H9 (cell line): ENCODE measurements at regions not wholly inside any gene's neighbourhood (a gene's known extent, or its start where the extent isn't known, plus 50 kb on each side); places are given as distances from the start of the nearest gene placed in this dataset.

Experiments used
- DNase-seq: peaks from one replicate; pipeline ENCODE4 v3.0.0-alpha.2; 2017
- H2AFZ ChIP-seq: one replicate; pipeline ENCODE4 v1.6.1; 2013; ENCODE audit warnings: mild to moderate bottlenecking, low read length, control low read depth, moderate library complexity
- H2AK5ac ChIP-seq: 2 replicates; pipeline ENCODE4 v1.6.1; 2013; ENCODE audit warnings: low read length, control low read depth, mixed read lengths; ENCODE audit not compliant: insufficient read length
- H2BK120ac ChIP-seq: one replicate; pipeline ENCODE4 v1.6.1; 2013; ENCODE audit warnings: low read depth, mild to moderate bottlenecking, low read length, control low read depth, inconsistent platforms; ENCODE audit not compliant: poor library complexity, severe bottlenecking
- H2BK12ac ChIP-seq: 2 replicates; pipeline ENCODE4 v1.6.1; 2013; ENCODE audit warnings: low read length, control low read depth, mixed read lengths, low read depth; ENCODE audit not compliant: insufficient read length
- H2BK15ac ChIP-seq: 2 replicates; pipeline ENCODE4 v1.6.1; 2013; ENCODE audit warnings: low read depth, low read length, control low read depth
- H2BK20ac ChIP-seq: one replicate; pipeline ENCODE4 v1.6.1; 2013; ENCODE audit warnings: low read depth, mild to moderate bottlenecking, low read length, control low read depth, inconsistent platforms; ENCODE audit not compliant: poor library complexity, severe bottlenecking
- H2BK5ac ChIP-seq: 2 replicates; pipeline ENCODE4 v1.6.1; 2013; ENCODE audit warnings: low read length, control low read depth, mixed read lengths; ENCODE audit not compliant: insufficient read length
- H3K14ac ChIP-seq: 2 replicates; pipeline ENCODE4 v1.6.1; 2013; ENCODE audit warnings: low read length, control low read depth; ENCODE audit not compliant: insufficient read depth
- H3K18ac ChIP-seq: 2 replicates; pipeline ENCODE4 v1.6.1; 2013; ENCODE audit warnings: low read depth, mild to moderate bottlenecking, mixed read lengths, low read length, control low read depth; ENCODE audit not compliant: insufficient read length
- H3K23ac ChIP-seq: 2 replicates; pipeline ENCODE4 v1.6.1; 2013; ENCODE audit warnings: low read length, control low read depth, mixed read lengths, low read depth; ENCODE audit not compliant: insufficient read length
- H3K23me2 ChIP-seq: 2 replicates; pipeline ENCODE4 v1.6.1; 2013; ENCODE audit warnings: low read depth, mild to moderate bottlenecking, mixed read lengths, low read length, control low read depth; ENCODE audit not compliant: insufficient read length, poor library complexity, severe bottlenecking
- H3K27ac ChIP-seq: 2 replicates; pipeline ENCODE4 v1.5.1; 2013; ENCODE audit warnings: low read length, control low read depth, mixed read lengths, low read depth; ENCODE audit not compliant: insufficient read length
- H3K27me3 ChIP-seq: 2 replicates; pipeline ENCODE4 v1.6.1; 2013; ENCODE audit warnings: low read length, control low read depth, inconsistent platforms; ENCODE audit not compliant: insufficient read depth
- H3K4ac ChIP-seq: 2 replicates; pipeline ENCODE4 v1.6.1; 2013; ENCODE audit warnings: low read depth, mild to moderate bottlenecking, control low read depth, inconsistent platforms, low read length, moderate library complexity
- H3K4me1 ChIP-seq: 2 replicates; pipeline ENCODE4 v1.6.1; 2013; ENCODE audit warnings: low read length, control low read depth, inconsistent platforms; ENCODE audit not compliant: insufficient read depth
- H3K4me2 ChIP-seq: 2 replicates; pipeline ENCODE4 v1.6.1; 2013; ENCODE audit warnings: low read length, control low read depth, mixed read lengths; ENCODE audit not compliant: insufficient read length, insufficient read depth
- H3K56ac ChIP-seq: 2 replicates; pipeline ENCODE4 v1.6.1; 2013; ENCODE audit warnings: low read depth, mild to moderate bottlenecking, mixed read lengths, low read length, control low read depth; ENCODE audit not compliant: insufficient read length
- H3K79me1 ChIP-seq: 2 replicates; pipeline ENCODE4 v1.6.1; 2013; ENCODE audit warnings: low read depth, mild to moderate bottlenecking, moderate library complexity, low read length, control low read depth, inconsistent platforms; ENCODE audit not compliant: insufficient read depth, poor library complexity, severe bottlenecking
- H3K79me2 ChIP-seq: 2 replicates; pipeline ENCODE4 v1.6.1; 2013; ENCODE audit warnings: low read length, control low read depth, inconsistent platforms; ENCODE audit not compliant: insufficient read depth
- H3K9ac ChIP-seq: 2 replicates; pipeline ENCODE4 v1.6.1; 2013; ENCODE audit warnings: low read length, control low read depth, mixed read lengths; ENCODE audit not compliant: insufficient read length; ENCODE audit errors: extremely low read depth
- H3K9me3 ChIP-seq: one replicate; pipeline ENCODE4 v1.6.1; 2013; ENCODE audit warnings: low read depth, low read length, inconsistent platforms; ENCODE audit not compliant: control insufficient read depth
- H3T11ph ChIP-seq: one replicate; pipeline ENCODE4 v1.6.1; 2013; ENCODE audit warnings: mild to moderate bottlenecking, low read length, control low read depth, inconsistent platforms
- H4K20me1 ChIP-seq: one replicate; pipeline ENCODE4 v1.6.1; 2013; ENCODE audit not compliant: control insufficient read depth, insufficient read length, insufficient read depth
- H4K5ac ChIP-seq: 2 replicates; pipeline ENCODE4 v1.6.1; 2013; ENCODE audit warnings: low read depth, mild to moderate bottlenecking, mixed read lengths, low read length, control low read depth; ENCODE audit not compliant: insufficient read length
- H4K8ac ChIP-seq: replicated peaks from 2 replicates; pipeline ENCODE4 v1.6.1; 2013; ENCODE audit warnings: low read length, control low read depth, mixed read lengths, low read depth; ENCODE audit not compliant: insufficient read length
- H4K91ac ChIP-seq: 2 replicates; pipeline ENCODE4 v1.6.1; 2013; ENCODE audit warnings: low read depth, mild to moderate bottlenecking, moderate library complexity, mixed read lengths, low read length, control low read depth; ENCODE audit not compliant: insufficient read length
- H3K27ac Mint-ChIP-seq, 3 experiments: 2 replicates in 2 of 3; 3 replicates in 1 of 3; pipeline ENCODE4 v1.8.0; 2020 to 2021; ENCODE audit warnings: mixed read lengths in 3 of 3, mild to moderate bottlenecking in 1 of 3, moderate library complexity in 1 of 3
- H3K27me3 Mint-ChIP-seq: 2 replicates; pipeline ENCODE4 v1.8.0; 2021; ENCODE audit warnings: low read depth, mild to moderate bottlenecking, moderate library complexity, mixed read lengths
- H3K36me3 Mint-ChIP-seq, 3 experiments: 2 replicates in 2 of 3; 3 replicates in 1 of 3; pipeline ENCODE4 v1.8.0; 2020 to 2021; ENCODE audit warnings: low read depth in 3 of 3, mixed read lengths in 3 of 3; ENCODE audit not compliant: insufficient read depth in 1 of 3
- H3K4me1 Mint-ChIP-seq, 2 experiments: 2 replicates each; pipeline ENCODE4 v1.8.0; 2020; ENCODE audit warnings: mixed read lengths in 2 of 2
- H3K4me3 Mint-ChIP-seq, 2 experiments: 2 replicates in 1 of 2; 3 replicates in 1 of 2; pipeline ENCODE4 v1.8.0; 2020 to 2021; ENCODE audit warnings: mild to moderate bottlenecking in 2 of 2, mixed read lengths in 2 of 2, moderate library complexity in 1 of 2
- H3K9me3 Mint-ChIP-seq, 2 experiments: 2 replicates in 1 of 2; 3 replicates in 1 of 2; pipeline ENCODE4 v1.8.0; 2020; ENCODE audit warnings: mild to moderate bottlenecking in 2 of 2, mixed read lengths in 2 of 2, moderate library complexity in 1 of 2
- CTCF ChIP-seq: fragments of 200-600 bp; sonication (generic); conservative IDR thresholded peaks from 3 replicates; pipeline ENCODE4 v1.8.0; 2021; ENCODE audit warnings: antibody characterized with exemption, mild to moderate bottlenecking
- WGBS: extraction: QIAGEN DNeasy Blood & Tissue Kit; methylation state at CpG from one replicate; pipeline ENCODE4 v1.1.7; 2013; ENCODE audit warnings: missing lambda C conversion rate, low lambda C conversion rate, mixed read lengths; ENCODE audit not compliant: insufficient read length; ENCODE audit errors: extremely low coverage; 5-methylcytosine and 5-hydroxymethylcytosine counted together

GRCh38 chr12:93107514-93108312 is 178.6 kb upstream of the EEA1 start:
- Histone ChIP-seq H3K23me2 (no peaks in the 10 kb centered on the region), H3K9me3 (no peaks in the 10 kb centered on the region), H2BK5ac (no peak overlapping the region), H2BK12ac (no peak overlapping the region), H4K91ac (no peak overlapping the region), H3T11ph (no peak overlapping the region), H3K4me2 (no peak overlapping the region), H3K9ac (no peak overlapping the region), H3K79me1 (no peaks in the 10 kb centered on the region), H3K27ac (no peak overlapping the region), H4K8ac (no peak overlapping the region), H2AK5ac (no peak overlapping the region), H2BK20ac (no peak overlapping the region), H3K27me3 (no peaks in the 10 kb centered on the region), H4K20me1 (no peaks in the 10 kb centered on the region), H3K4me1 (no peaks in the 10 kb centered on the region), H3K18ac (no peak overlapping the region), H4K5ac (no peak overlapping the region), H3K4ac (no peak overlapping the region), H3K14ac (no peak overlapping the region), H3K79me2 (no peaks in the 10 kb centered on the region), H2BK15ac (no peak overlapping the region), H2BK120ac (no peak overlapping the region), H3K56ac (no peak overlapping the region), H3K23ac (no peak overlapping the region), H2AFZ (no peak overlapping the region)
- H3K27ac Mint-ChIP-seq, result peak overlapping the region in 1 of 3 experiments; percentile 34; a peak in 1 of 7 replicates
- H3K4me3 Mint-ChIP-seq, result no peak overlapping the region
- no peaks in the 10 kb centered on the region for H3K9me3 Mint-ChIP-seq
- no CpG with 5 or more reads among the region's 5 CpGs for WGBS
- H3K36me3 Mint-ChIP-seq, result no peaks in the 10 kb centered on the region
- no peak for TF ChIP-seq CTCF
- H3K4me1 Mint-ChIP-seq, result peaks cover 14% of the 10 kb centered on the region in 2 experiments
- H3K27me3 Mint-ChIP-seq, result no peaks in the 10 kb centered on the region
- DNase-seq, result no peak
